ENCODE measurements at regions not wholly inside any gene's neighbourhood (a gene's known extent, or its start where the extent isn't known, plus 50 kb on each side); places are given as distances from the start of the nearest gene placed in this dataset.
A peak's percentile ranks its signal among the peaks of the same experiment; 100 is the strongest.

GRCh38 chr4:117428536-117428935, 343.2 kb upstream of the TRAM1L1 start:
- no peak for TF ChIP-seq POLR2A (IDR thresholded peaks at IDR 0.05; ENCODE audit: extremely low read depth, insufficient read length)
- TF ChIP-seq CTCF (IDR thresholded peaks at IDR 0.05; ENCODE audit: low read depth, low read length): no peak
- TF ChIP-seq MAX (IDR thresholded peaks at IDR 0.05; ENCODE audit: low read depth, low read length): no peak
- no peak for TF ChIP-seq MYC (IDR thresholded peaks at IDR 0.05; ENCODE audit: low read depth, low read length)
- DNase-seq (ENCODE audit: low read depth): no peak
- no peak overlapping the region for H3K4me3 ChIP-seq (ENCODE audit: low read depth, low read length)

- peak; percentile 14 for DNase-seq (ENCODE audit: low read depth)
- H3K4me3 ChIP-seq (ENCODE audit: low read depth, low read length): no peak overlapping the region
- TF ChIP-seq CTCF (IDR thresholded peaks at IDR 0.05; ENCODE audit: low read depth, low read length): no peak
- TF ChIP-seq MAX (IDR thresholded peaks at IDR 0.05; ENCODE audit: low read depth, low read length): no peak
- no peak for TF ChIP-seq POLR2A (IDR thresholded peaks at IDR 0.05; ENCODE audit: extremely low read depth, insufficient read length)
- TF ChIP-seq MYC (IDR thresholded peaks at IDR 0.05; ENCODE audit: low read depth, low read length): no peak
These were observed 343.7 kb upstream of the TRAM1L1 start for GRCh38 chr4:117429061-117429460.

- DNase-seq (ENCODE audit: low read depth): no peak
- no peak for TF ChIP-seq MYC (IDR thresholded peaks at IDR 0.05; ENCODE audit: low read depth, low read length)
- TF ChIP-seq POLR2A (IDR thresholded peaks at IDR 0.05; ENCODE audit: extremely low read depth, insufficient read length): no peak
- no peak for TF ChIP-seq CTCF (IDR thresholded peaks at IDR 0.05; ENCODE audit: low read depth, low read length)
- H3K4me3 ChIP-seq (ENCODE audit: low read depth, low read length): no peak overlapping the region
These were observed 344.1 kb upstream of the TRAM1L1 start for GRCh38 chr4:117429506-117429905.

GRCh38 chr4:117434424-117434823, 349.0 kb upstream of the TRAM1L1 start:
- H3K4me3 ChIP-seq (ENCODE audit: low read depth, low read length): no peak overlapping the region
- no peak for TF ChIP-seq CTCF (IDR thresholded peaks at IDR 0.05; ENCODE audit: low read depth, low read length)
- TF ChIP-seq MYC (IDR thresholded peaks at IDR 0.05; ENCODE audit: low read depth, low read length): no peak
- no peak for TF ChIP-seq POLR2A (IDR thresholded peaks at IDR 0.05; ENCODE audit: extremely low read depth, insufficient read length)
- TF ChIP-seq MAX (IDR thresholded peaks at IDR 0.05; ENCODE audit: low read depth, low read length): no peak
- DNase-seq (ENCODE audit: low read depth): no peak

GRCh38 chr4:117447925-117448324, 362.5 kb upstream of the TRAM1L1 start:
- TF ChIP-seq CTCF (IDR thresholded peaks at IDR 0.05; ENCODE audit: low read depth, low read length) (peak; percentile 50), POLR2A (IDR thresholded peaks at IDR 0.05; ENCODE audit: extremely low read depth, insufficient read length) (no peak), MAX (IDR thresholded peaks at IDR 0.05; ENCODE audit: low read depth, low read length) (no peak), MYC (IDR thresholded peaks at IDR 0.05; ENCODE audit: low read depth, low read length) (no peak)
- H3K4me3 ChIP-seq (ENCODE audit: low read depth, low read length): no peak overlapping the region
- peak; percentile 34 for DNase-seq (ENCODE audit: low read depth)

- DNase-seq (ENCODE audit: low read depth): no peak
- TF ChIP-seq CTCF (IDR thresholded peaks at IDR 0.05; ENCODE audit: low read depth, low read length): no peak
These were observed 369.7 kb upstream of the TRAM1L1 start for GRCh38 chr4:117455088-117455487.

More at GRCh38 chr4:117455088-117455487, 369.7 kb upstream of the TRAM1L1 start:
- no peak overlapping the region for H3K4me3 ChIP-seq (ENCODE audit: low read depth, low read length)

Data from NB4 (cell line).